ENCODE measurements at regions not wholly inside any gene's neighbourhood (a gene's known extent, or its start where the extent isn't known, plus 50 kb on each side); places are given as distances from the start of the nearest gene placed in this dataset.

DNA sequence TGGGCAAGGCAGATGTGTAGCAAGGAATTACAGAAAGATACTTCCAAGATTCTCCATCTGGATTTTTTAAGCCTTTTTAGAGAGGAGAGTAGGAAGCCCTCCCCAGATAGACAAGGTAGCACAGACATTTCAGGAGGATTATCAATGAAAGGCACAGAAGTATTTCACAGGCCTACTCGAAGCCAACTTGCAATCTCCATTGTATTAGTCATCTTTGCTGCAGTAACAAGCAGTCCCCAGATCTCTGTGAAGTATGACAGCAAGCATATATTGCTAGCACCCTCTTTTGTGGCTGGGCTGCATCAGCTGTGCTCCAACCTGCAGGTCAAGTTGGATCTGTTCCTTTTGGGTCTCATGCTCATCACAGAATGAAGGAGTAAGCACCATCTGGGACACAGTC lies 101.6 kb downstream of the MAF start:
- no peaks in the 10 kb centered on the region for H3K36me3 ChIP-seq (ENCODE audit: control insufficient read depth, insufficient read depth, low read length)
- TF ChIP-seq, protein P1, sequence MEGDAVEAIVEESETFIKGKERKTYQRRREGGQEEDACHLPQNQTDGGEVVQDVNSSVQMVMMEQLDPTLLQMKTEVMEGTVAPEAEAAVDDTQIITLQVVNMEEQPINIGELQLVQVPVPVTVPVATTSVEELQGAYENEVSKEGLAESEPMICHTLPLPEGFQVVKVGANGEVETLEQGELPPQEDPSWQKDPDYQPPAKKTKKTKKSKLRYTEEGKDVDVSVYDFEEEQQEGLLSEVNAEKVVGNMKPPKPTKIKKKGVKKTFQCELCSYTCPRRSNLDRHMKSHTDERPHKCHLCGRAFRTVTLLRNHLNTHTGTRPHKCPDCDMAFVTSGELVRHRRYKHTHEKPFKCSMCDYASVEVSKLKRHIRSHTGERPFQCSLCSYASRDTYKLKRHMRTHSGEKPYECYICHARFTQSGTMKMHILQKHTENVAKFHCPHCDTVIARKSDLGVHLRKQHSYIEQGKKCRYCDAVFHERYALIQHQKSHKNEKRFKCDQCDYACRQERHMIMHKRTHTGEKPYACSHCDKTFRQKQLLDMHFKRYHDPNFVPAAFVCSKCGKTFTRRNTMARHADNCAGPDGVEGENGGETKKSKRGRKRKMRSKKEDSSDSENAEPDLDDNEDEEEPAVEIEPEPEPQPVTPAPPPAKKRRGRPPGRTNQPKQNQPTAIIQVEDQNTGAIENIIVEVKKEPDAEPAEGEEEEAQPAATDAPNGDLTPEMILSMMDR (IDR thresholded peaks at IDR 0.05; ENCODE audit: insufficient read depth, low read length, poor library complexity, severe bottlenecking), result no peak
- no peak for DNase-seq (ENCODE audit: extremely low read depth, insufficient read length)
- H3K27me3 ChIP-seq (replicated peaks; ENCODE audit: control insufficient read depth, insufficient read depth, low read length), result no peaks in the 10 kb centered on the region
- no peak overlapping the region for H3K4me3 ChIP-seq (replicated peaks; ENCODE audit: low read depth, low read length)

DNA sequence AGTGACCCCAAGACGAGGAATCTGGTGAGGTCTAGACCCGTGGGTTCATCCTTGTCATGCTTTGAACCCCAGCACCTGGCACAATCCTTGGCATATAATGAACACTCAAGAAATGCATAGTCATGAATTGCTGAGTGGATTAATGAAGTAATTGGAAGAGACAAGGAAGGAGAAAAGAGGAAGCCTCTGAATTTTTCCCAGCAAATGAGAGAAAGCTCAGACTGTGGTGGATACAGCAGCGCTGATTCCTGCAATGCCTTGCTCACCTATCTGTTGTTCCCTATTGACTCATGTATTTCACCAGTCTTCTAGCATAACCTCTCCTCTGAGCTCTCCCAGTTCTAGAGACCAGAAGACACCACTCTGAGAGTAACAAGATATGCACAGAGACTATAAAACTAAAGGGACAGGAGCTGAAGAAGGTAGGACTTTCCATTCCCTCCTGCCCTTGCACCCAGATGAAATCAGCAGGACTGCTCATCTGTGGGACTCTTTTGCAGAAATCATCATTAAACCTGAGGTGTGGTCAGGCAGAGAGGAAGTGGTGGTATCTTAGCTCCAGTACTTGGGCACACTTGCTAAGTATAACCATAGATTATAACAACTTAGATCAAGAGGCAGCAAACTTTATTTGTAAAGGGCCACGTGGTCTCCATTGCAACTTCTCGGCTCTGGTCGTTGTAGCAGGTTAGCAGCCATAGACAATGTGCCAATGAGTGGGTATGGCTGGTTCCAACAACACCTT lies 102.8 kb downstream of the MAF start:
- H3K27me3 ChIP-seq (replicated peaks; ENCODE audit: control insufficient read depth, insufficient read depth, low read length), result no peaks in the 10 kb centered on the region
- no peak for DNase-seq (ENCODE audit: extremely low read depth, insufficient read length)
- no peaks in the 10 kb centered on the region for H3K36me3 ChIP-seq (ENCODE audit: control insufficient read depth, insufficient read depth, low read length)
- TF ChIP-seq, protein P1 (IDR thresholded peaks at IDR 0.05; ENCODE audit: insufficient read depth, low read length, poor library complexity, severe bottlenecking), result no peak
- no peak overlapping the region for H3K4me3 ChIP-seq (replicated peaks; ENCODE audit: low read depth, low read length)

DNA sequence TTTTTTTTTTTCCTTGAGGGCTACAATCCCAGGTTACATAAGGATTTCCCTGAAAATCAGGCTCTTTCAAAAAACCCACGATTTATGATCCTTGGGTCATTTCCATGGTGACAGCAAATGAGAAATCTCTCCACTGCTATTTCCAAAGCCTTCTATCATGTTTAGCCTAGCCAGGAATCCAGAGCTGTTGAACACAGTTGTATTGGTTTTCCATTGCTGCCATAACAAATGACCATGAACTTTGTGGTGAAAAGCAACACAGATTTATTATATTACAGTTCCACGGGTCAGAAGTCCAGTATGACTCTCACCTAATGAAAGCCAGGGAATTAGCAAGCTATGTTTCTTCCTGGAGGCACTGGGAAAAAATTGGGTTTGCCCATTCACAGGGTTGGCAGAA lies 106.6 kb downstream of the MAF start:
- Histone ChIP-seq H3K4me3 (replicated peaks; ENCODE audit: low read depth, low read length) (no peak overlapping the region), H3K27me3 (replicated peaks; ENCODE audit: control insufficient read depth, insufficient read depth, low read length) (no peaks in the 10 kb centered on the region; the same call in 1 of the 2 replicates), H3K36me3 (ENCODE audit: control insufficient read depth, insufficient read depth, low read length) (no peaks in the 10 kb centered on the region)
- TF ChIP-seq, protein P1 (IDR thresholded peaks at IDR 0.05; ENCODE audit: insufficient read depth, low read length, poor library complexity, severe bottlenecking), result no peak
- DNase-seq (ENCODE audit: extremely low read depth, insufficient read length), result no peak

DNA sequence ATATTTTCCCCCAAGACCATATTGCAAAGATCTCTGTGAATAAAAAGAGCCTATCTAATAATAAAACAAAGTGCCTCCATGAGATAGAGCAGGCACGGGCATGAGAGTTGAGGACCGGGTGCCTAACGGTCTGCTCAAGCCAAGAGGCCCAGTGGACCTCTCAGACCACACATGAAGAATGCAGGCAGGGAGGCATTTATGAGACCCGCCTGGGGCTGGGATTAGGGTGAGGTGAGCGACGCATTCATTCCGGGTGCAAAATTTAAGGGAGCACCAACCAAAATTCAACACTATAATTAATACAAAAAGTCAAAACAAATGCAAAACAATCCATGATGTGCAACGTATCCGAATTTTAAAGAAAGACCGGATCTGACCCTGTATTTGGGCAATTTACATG lies 108.5 kb downstream of the MAF start:
- no peaks in the 10 kb centered on the region for H3K36me3 ChIP-seq (ENCODE audit: control insufficient read depth, insufficient read depth, low read length)
- H3K27me3 ChIP-seq (replicated peaks; ENCODE audit: control insufficient read depth, insufficient read depth, low read length), result no peaks in the 10 kb centered on the region; the same call in 1 of the 2 replicates
- no peak overlapping the region for H3K4me3 ChIP-seq (replicated peaks; ENCODE audit: low read depth, low read length)
- TF ChIP-seq, protein P1 (IDR thresholded peaks at IDR 0.05; ENCODE audit: insufficient read depth, low read length, poor library complexity, severe bottlenecking), result no peak
- DNase-seq (ENCODE audit: extremely low read depth, insufficient read length), result no peak

GRCh38 chr16:79485020-79485419 lies 115.5 kb downstream of the MAF start:
- Histone ChIP-seq H3K36me3 (ENCODE audit: control insufficient read depth, insufficient read depth, low read length) (no peaks in the 10 kb centered on the region), H3K4me3 (replicated peaks; ENCODE audit: low read depth, low read length) (no peak overlapping the region), H3K27me3 (replicated peaks; ENCODE audit: control insufficient read depth, insufficient read depth, low read length) (no peaks in the 10 kb centered on the region; the same call in none of the 2 replicates)
- TF ChIP-seq, protein P1 (IDR thresholded peaks at IDR 0.05; ENCODE audit: insufficient read depth, low read length, poor library complexity, severe bottlenecking), result no peak
- DNase-seq (ENCODE audit: extremely low read depth, insufficient read length), result no peak
